ENCODE measurements at regions not wholly inside any gene's neighbourhood (a gene's known extent, or its start where the extent isn't known, plus 50 kb on each side); places are given as distances from the start of the nearest gene placed in this dataset.
A peak's percentile ranks its signal among the peaks of the same experiment; 100 is the strongest.

GRCh38 chr4:138835832-138836533 lies 179.6 kb upstream of the NOCT start:
- BruUV-seq (replicated peaks), result no TSS peak
- Histone ChIP-seq H3K4me1 (ENCODE audit: control insufficient read depth, insufficient read depth, low read length) (no peaks in the 10 kb centered on the region), H3K9me1 (ENCODE audit: insufficient read depth, low read length) (no peaks in the 10 kb centered on the region)

More at GRCh38 chr4:138835832-138836533, 179.6 kb upstream of the NOCT start:
- Histone ChIP-seq H4K8ac (ENCODE audit: low read depth in 2 of 2, low read length in 2 of 2) (no peak overlapping the region), H4K5ac (ENCODE audit: low read depth, low read length) (no peak overlapping the region), H3K4me3 (ENCODE audit: insufficient read depth, low read depth, low read length) (no peak overlapping the region), H3K9ac (ENCODE audit: low read depth, low read length) (no peak overlapping the region), H3K27me3 (ENCODE audit: control insufficient read depth, insufficient read depth, low read length) (peaks cover 10% of the 10 kb centered on the region), H3K27ac (ENCODE audit: insufficient read depth, low read length) (no peak overlapping the region), H2AFZ (replicated peaks; ENCODE audit: low read length, poor library complexity) (no peak overlapping the region), H3K36me3 (ENCODE audit: control insufficient read depth, insufficient read depth, low read length) (no peaks in the 10 kb centered on the region), H3K4ac (ENCODE audit: low read depth, low read length) (no peak overlapping the region), H2AK5ac (ENCODE audit: low read depth, low read length) (no peak overlapping the region), H3K23ac (ENCODE audit: low read depth, low read length) (no peak overlapping the region), H2BK20ac (ENCODE audit: low read depth, low read length) (no peak overlapping the region), H2BK5ac (ENCODE audit: low read depth, low read length, poor library complexity, severe bottlenecking) (no peak overlapping the region), H3K14ac (replicated peaks; ENCODE audit: low read depth, low read length) (no peak overlapping the region), H3K18ac (ENCODE audit: low read depth, low read length) (no peak overlapping the region), H3K4me2 (ENCODE audit: low read depth, low read length) (no peak overlapping the region), H3K9me3 (ENCODE audit: control insufficient read depth, insufficient read depth, low read length) (peaks cover 2% of the 10 kb centered on the region; the same call in 1 of the 2 replicates), H4K91ac (ENCODE audit: insufficient read depth, low read depth, low read length) (no peak overlapping the region), H2BK120ac (ENCODE audit: low read depth, low read length) (no peak overlapping the region), H3K56ac (ENCODE audit: extremely low read depth, insufficient read depth, low read length) (no peak overlapping the region), H2AK9ac (replicated peaks; ENCODE audit: low read depth, low read length, poor library complexity) (no peak overlapping the region), H2BK15ac (ENCODE audit: low read depth, low read length) (no peak overlapping the region), H4K20me1 (ENCODE audit: insufficient read depth, low read length) (no peaks in the 10 kb centered on the region), H3K79me1 (ENCODE audit: low read depth in 1 of 2, low read length in 2 of 2) (no peaks in the 10 kb centered on the region)
- dilution Hi-C loops (cut with HindIII; ENCODE audit: low sequenced_read_pairs, unreplicated experiment) (no loop called here), intact Hi-C loops (cut with micrococcal nuclease) (no loop called here), in situ Hi-C loops (cut with MboI; ENCODE audit: low sequenced_read_pairs) (no loop called here)
- ATAC-seq (ENCODE audit: low read depth), result no peak
- POLR2A ChIA-PET (ENCODE audit: unreplicated experiment), result no interaction called here
- 100% methylated on average over 1 of the region's 9 CpGs; no CpG with 5 or more reads in 1 of the 2 experiments for WGBS, 2 experiments (ENCODE audit: extremely low coverage in 2 of 2, insufficient read length in 1 of 2)
- TF ChIP-seq RCOR1 (IDR thresholded peaks at IDR 0.05; ENCODE audit: insufficient replicate concordance, low read length) (no peak), USF2 (IDR thresholded peaks at IDR 0.05; ENCODE audit: low read depth, low read length) (no peak), CTCF (conservative IDR thresholded peaks at IDR 0.05; ENCODE audit: low read depth, low read length) (0 out of 2 replicates have a peak, but pooled peaks have one; percentile 3), MAZ (IDR thresholded peaks at IDR 0.05; ENCODE audit: borderline replicate concordance, low read depth, low read length) (no peak), BHLHE40 (IDR thresholded peaks at IDR 0.05; ENCODE audit: low read depth, low read length) (no peak), RAD21 (IDR thresholded peaks at IDR 0.05; ENCODE audit: low read length) (no peak)
- CTCF ChIA-PET, result no interaction called here
- DNase-seq, result peak; percentile 13
